GM12878 (cell line): ENCODE measurements at regions not wholly inside any gene's neighbourhood (a gene's known extent, or its start where the extent isn't known, plus 50 kb on each side); places are given as distances from the start of the nearest gene placed in this dataset.

Experiments used
- ATAC-seq: fragments of 200-7000 bp; cut with Tn5 transposase; 3 replicates; pipeline ENCODE4 v1.9.1; 2020; ENCODE audit warnings: mild to moderate bottlenecking, moderate library complexity
- BruUV-seq: library from RNA; stranded (reverse); fragments of 400-500 nt; replicated peaks from 2 replicates; lab custom pipeline; 2021; lab: Mats Ljungman, UMichigan
- CTCF ChIA-PET: fragments of 300-600 bp; sonication (Branson Sonifier 250); formaldehyde crosslinking; extraction: SDS; loops from one replicate; lab custom pipeline; 2021; ENCODE audit warnings: inconsistent platforms; lab: Yijun Ruan, JAX
- POLR2A ChIA-PET: fragments of 350-600 bp; formaldehyde crosslinking; extraction: SDS; loops from one replicate; lab custom pipeline; 2021; ENCODE audit warnings: inconsistent platforms; lab: Charles Lee
- RAD21 ChIA-PET: fragments of 300-600 bp; sonication (Branson Sonifier 250); formaldehyde crosslinking; loops from one replicate; lab custom pipeline; 2023; ENCODE audit warnings: antibody characterized with exemption; ENCODE audit not compliant: unreplicated experiment; lab: Charles Lee
- SMC1A ChIA-PET: fragments of 300-600 bp; sonication (Branson Sonifier 250); formaldehyde crosslinking; loops from one replicate; lab custom pipeline; 2023; ENCODE audit not compliant: unreplicated experiment, uncharacterized antibody; lab: Charles Lee
- DNase-seq: peaks from one replicate; pipeline ENCODE4 v3.0.0-alpha.2; 2011; ENCODE audit warnings: low read depth, low spot score
- FAIRE-seq: peaks from 3 replicates; lab custom pipeline; 2011; peaks lifted over from hg19 to GRCh38; lab: Jason Lieb, UNC
- H2AFZ ChIP-seq: 2 replicates; pipeline ENCODE4 v1.6.0; 2011; ENCODE audit warnings: low read depth, low read length, control low read depth; ENCODE audit not compliant: control insufficient read depth
- H3K27ac ChIP-seq: 2 replicates; pipeline ENCODE4 v1.5.1; 2011; ENCODE audit warnings: control low read depth; ENCODE audit not compliant: control insufficient read depth, insufficient read depth
- H3K27me3 ChIP-seq, 2 experiments: replicated peaks in 1 of 2; 2 replicates each; pipeline versions ENCODE4 v1.6.0 to v1.6.1; 2011; ENCODE audit warnings: low read length in 1 of 2; ENCODE audit not compliant: control insufficient read depth in 2 of 2, insufficient read depth in 2 of 2
- H3K36me3 ChIP-seq, 2 experiments: 2 replicates each; pipeline ENCODE4 v1.5.1; 2011; ENCODE audit warnings: low read length in 1 of 2; ENCODE audit not compliant: control insufficient read depth in 2 of 2, insufficient read depth in 2 of 2
- H3K4me1 ChIP-seq: 2 replicates; pipeline ENCODE4 v1.6.1; 2011; ENCODE audit warnings: mild to moderate bottlenecking, low read length, moderate library complexity, mixed read lengths; ENCODE audit not compliant: control insufficient read depth, insufficient read depth
- H3K4me2 ChIP-seq: 2 replicates; pipeline ENCODE4 v1.6.0; 2011; ENCODE audit warnings: control low read depth; ENCODE audit not compliant: control insufficient read depth, insufficient read depth
- H3K4me3 ChIP-seq: fragments of 200-600 bp; sonication (generic); 2 replicates; pipeline ENCODE4 v1.5.1; 2016
- H3K79me2 ChIP-seq: 2 replicates; pipeline ENCODE4 v1.6.0; 2011; ENCODE audit warnings: low read length; ENCODE audit not compliant: control insufficient read depth, insufficient read depth
- H3K9ac ChIP-seq: 2 replicates; pipeline ENCODE4 v1.8.0; 2011; ENCODE audit warnings: low read length, control low read depth, mixed read lengths; ENCODE audit not compliant: control insufficient read depth, insufficient read depth
- H3K9me3 ChIP-seq: replicated peaks from 3 replicates; pipeline ENCODE4 v1.5.1; 2011; ENCODE audit warnings: mild to moderate bottlenecking, low read length; ENCODE audit not compliant: control insufficient read depth, insufficient read depth
- H4K20me1 ChIP-seq: 2 replicates; pipeline ENCODE4 v1.6.0; 2011; ENCODE audit not compliant: control insufficient read depth, insufficient read depth
- DPF2 ChIP-seq: fragments of 450-650 bp; IDR thresholded peaks from 2 replicates; pipeline ENCODE4 v1.6.1; 2017; ENCODE audit warnings: mild to moderate bottlenecking
- MEF2B ChIP-seq: fragments of 450-650 bp; IDR thresholded peaks from 2 replicates; pipeline ENCODE4 v1.6.1; 2018; ENCODE audit warnings: mild to moderate bottlenecking, moderate library complexity; ENCODE audit not compliant: partially characterized antibody, poor library complexity, severe bottlenecking
- POLR2AphosphoS2 ChIP-seq: IDR thresholded peaks from 2 replicates; pipeline ENCODE4 v1.6.1; 2011; ENCODE audit warnings: low read depth, mild to moderate bottlenecking, low read length, improper control_type of control experiment, moderate library complexity
- WRNIP1 ChIP-seq: IDR thresholded peaks from 2 replicates; pipeline ENCODE4 v1.6.1; 2011; ENCODE audit warnings: low read depth, low read length, improper control_type of control experiment, borderline replicate concordance
- ZBED1 ChIP-seq: IDR thresholded peaks from 2 replicates; pipeline ENCODE4 v1.6.1; 2016; ENCODE audit warnings: borderline replicate concordance
- WGBS: methylation state at CpG from one replicate; pipeline ENCODE4 v1.1.6; 2016; ENCODE audit warnings: low lambda C conversion rate; ENCODE audit not compliant: insufficient replicate concordance, insufficient coverage; ENCODE audit errors: missing lambda C conversion rate; 5-methylcytosine and 5-hydroxymethylcytosine counted together
- in situ Hi-C: fragments of 300-500 bp; cut with MboI; formaldehyde crosslinking; loops from 9 replicates; pipeline ENCODE4 v1.14.3; 2018; ENCODE audit warnings: mixed read lengths
- intact Hi-C: fragments of 100-400 bp; cut with micrococcal nuclease; formaldehyde crosslinking; loops from one replicate; pipeline ENCODE4 v1.14.2; 2022; ENCODE audit not compliant: unreplicated experiment
- TF ChIP-seq, protein P1 (sequence below): fragments of 450-650 bp; IDR thresholded peaks from 2 replicates; pipeline ENCODE4 v1.6.1; 2014; ENCODE audit warnings: mild to moderate bottlenecking

GRCh38 chr15:92525758-92526245, 129.8 kb downstream of the FAM174B start:
- CTCF ChIA-PET, result interaction anchor here (1.4 to 2.6 kb wide), 2 partner anchors 10 to 189 kb away, joined by 3 to 11 read pairs; no protein-coding TSS in a partner anchor
- Histone ChIP-seq H3K9me3 (no peaks in the 10 kb centered on the region; the same call in 2 of the 3 replicates), H4K20me1 (no peaks in the 10 kb centered on the region), H2AFZ (no peak overlapping the region), H3K4me1 (no peaks in the 10 kb centered on the region), H3K36me3 (no peaks in the 10 kb centered on the region), H3K4me3 (no peak overlapping the region), H3K9ac (no peak overlapping the region), H3K27me3 (no peaks in the 10 kb centered on the region; a peak in 1 of 4 replicates), H3K27ac (no peak overlapping the region), H3K79me2 (no peaks in the 10 kb centered on the region), H3K4me2 (no peak overlapping the region)
- RAD21 ChIA-PET, result no interaction called here
- SMC1A ChIA-PET, result interaction anchor here (0.6 kb wide), 1 partner anchor 189 kb away, joined by 3 read pairs; no protein-coding TSS in a partner anchor
- BruUV-seq, result no TSS peak
- ATAC-seq (no peak), DNase-seq (no peak), FAIRE-seq (no peak)
- intact Hi-C loops, result loop anchor here (1.0 kb wide), 1 partner anchor 188 kb away; no protein-coding TSS in a partner anchor
- POLR2A ChIA-PET, result no interaction called here
- TF ChIP-seq MEF2B (no peak), ZBED1 (no peak), DPF2 (no peak), POLR2AphosphoS2 (no peak), WRNIP1 (no peak)
- TF ChIP-seq, protein P1, sequence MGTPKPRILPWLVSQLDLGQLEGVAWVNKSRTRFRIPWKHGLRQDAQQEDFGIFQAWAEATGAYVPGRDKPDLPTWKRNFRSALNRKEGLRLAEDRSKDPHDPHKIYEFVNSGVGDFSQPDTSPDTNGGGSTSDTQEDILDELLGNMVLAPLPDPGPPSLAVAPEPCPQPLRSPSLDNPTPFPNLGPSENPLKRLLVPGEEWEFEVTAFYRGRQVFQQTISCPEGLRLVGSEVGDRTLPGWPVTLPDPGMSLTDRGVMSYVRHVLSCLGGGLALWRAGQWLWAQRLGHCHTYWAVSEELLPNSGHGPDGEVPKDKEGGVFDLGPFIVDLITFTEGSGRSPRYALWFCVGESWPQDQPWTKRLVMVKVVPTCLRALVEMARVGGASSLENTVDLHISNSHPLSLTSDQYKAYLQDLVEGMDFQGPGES, result no peak
- in situ Hi-C loops, result no loop called here
- WGBS, result 17% methylated on average over 3 of the region's 3 CpGs
